ENCODE measurements at regions not wholly inside any gene's neighbourhood (a gene's known extent, or its start where the extent isn't known, plus 50 kb on each side); places are given as distances from the start of the nearest gene placed in this dataset.
"Not testable (repeated sequence)": the region's sequence is repeated elsewhere in the genome, so short reads cannot be mapped to it uniquely, and the experiment has no call there.

DNA sequence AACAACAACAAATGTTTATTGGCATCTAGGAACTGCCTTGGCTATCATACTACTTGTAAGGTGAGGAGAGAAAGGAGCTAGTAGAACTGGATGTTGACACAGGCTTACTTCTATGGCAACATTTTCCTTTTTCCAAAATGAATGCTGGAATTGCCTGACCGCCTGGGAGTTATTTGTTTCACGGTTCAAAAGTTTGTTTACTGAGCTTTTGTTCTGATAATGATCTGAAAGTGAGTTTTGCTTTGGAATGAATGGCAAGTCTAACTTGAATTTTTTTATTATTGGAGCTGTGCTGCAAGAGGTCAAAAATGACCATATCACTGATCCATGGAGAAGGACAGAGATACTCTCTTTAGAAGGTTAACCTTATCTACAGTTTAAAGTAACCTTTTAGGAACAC is 183.5 kb upstream of the CAND1 start:
- H3K9me3 ChIP-seq, result no peaks in the 10 kb centered on the region
- DNase-seq (ENCODE audit: extremely low spot score in 2 of 2), result no peak
- no peak overlapping the region for H3K4me3 ChIP-seq
- no peak overlapping the region for H3K27ac ChIP-seq
- no peaks in the 10 kb centered on the region for H3K36me3 ChIP-seq
- no peaks in the 10 kb centered on the region for H3K4me1 ChIP-seq
- intact Hi-C loops (cut with DNase I), result no loop called here
- H3K27me3 ChIP-seq, result no peaks in the 10 kb centered on the region
- TF ChIP-seq CTCF (IDR thresholded peaks at IDR 0.05) (no peak), POLR2A (IDR thresholded peaks at IDR 0.05) (no peak), POLR2AphosphoS5 (IDR thresholded peaks at IDR 0.05; ENCODE audit: insufficient read depth in 1 of 2, low read depth in 1 of 2) (no peak)

- intact Hi-C loops (cut with DNase I), result no loop called here
- no peak overlapping the region for H3K27ac ChIP-seq
- H3K27me3 ChIP-seq, result no peaks in the 10 kb centered on the region
- H3K4me1 ChIP-seq, result no peaks in the 10 kb centered on the region
- DNase-seq (ENCODE audit: extremely low spot score in 2 of 2), result no peak
- no peak overlapping the region for H3K4me3 ChIP-seq
- TF ChIP-seq CTCF (IDR thresholded peaks at IDR 0.05), result no peak
- no peak for TF ChIP-seq POLR2AphosphoS5 (IDR thresholded peaks at IDR 0.05; ENCODE audit: insufficient read depth in 1 of 2, low read depth in 1 of 2)
- no peak for TF ChIP-seq POLR2A (IDR thresholded peaks at IDR 0.05)
- H3K36me3 ChIP-seq, result no peaks in the 10 kb centered on the region
- no peaks in the 10 kb centered on the region for H3K9me3 ChIP-seq
Measured at GRCh38 chr12:67086116-67086515, 183.0 kb upstream of the CAND1 start.

DNA sequence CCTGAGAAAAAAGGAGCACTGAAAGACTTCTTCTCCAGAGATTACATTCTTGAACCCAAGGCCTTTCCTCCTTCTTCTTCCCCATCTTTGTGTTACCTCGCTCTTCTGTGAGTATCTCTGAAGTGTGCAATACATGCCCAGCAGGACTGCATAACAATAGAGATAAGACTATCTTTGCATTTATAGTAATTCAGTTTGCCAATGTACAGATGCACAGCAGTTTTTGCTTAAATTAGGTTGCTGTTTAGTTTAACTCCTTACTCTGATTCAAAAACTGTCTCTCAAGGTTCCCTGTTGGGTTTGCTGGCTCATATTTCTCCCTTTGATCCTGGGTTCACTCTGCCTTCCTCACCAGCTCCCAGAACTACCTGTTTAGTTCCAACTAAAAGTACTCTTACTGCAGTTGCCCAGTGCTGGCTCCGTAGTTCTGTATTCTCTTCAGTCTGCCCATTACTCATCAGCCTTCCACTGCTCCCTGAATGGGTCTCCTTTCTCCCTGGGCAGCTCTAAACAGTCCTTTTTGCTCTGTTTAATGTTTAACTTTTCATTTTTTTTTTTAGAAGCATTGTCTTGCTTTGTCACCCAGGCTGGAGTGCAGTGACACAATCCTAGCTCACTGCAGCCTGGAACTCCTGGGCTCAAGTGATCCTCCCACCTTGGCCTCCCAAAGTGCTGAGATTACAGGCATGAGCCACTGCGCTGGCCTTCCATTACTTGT is 180.6 kb upstream of the CAND1 start:
- DNase-seq (ENCODE audit: extremely low spot score in 2 of 2), result no peak
- H3K9me3 ChIP-seq, result no peaks in the 10 kb centered on the region
- no peak overlapping the region for H3K27ac ChIP-seq
- H3K4me3 ChIP-seq, result no peak overlapping the region
- H3K4me1 ChIP-seq, result no peaks in the 10 kb centered on the region
- H3K36me3 ChIP-seq, result no peaks in the 10 kb centered on the region
- intact Hi-C loops (cut with DNase I), result no loop called here
- TF ChIP-seq POLR2A (IDR thresholded peaks at IDR 0.05) (no peak), CTCF (IDR thresholded peaks at IDR 0.05) (no peak), POLR2AphosphoS5 (IDR thresholded peaks at IDR 0.05; ENCODE audit: insufficient read depth in 1 of 2, low read depth in 1 of 2) (no peak)
- no peaks in the 10 kb centered on the region for H3K27me3 ChIP-seq

- Histone ChIP-seq H3K36me3 (no peaks in the 10 kb centered on the region), H3K4me3 (no peak overlapping the region), H3K9me3 (no peaks in the 10 kb centered on the region), H3K4me1 (no peaks in the 10 kb centered on the region), H3K27ac (no peak overlapping the region), H3K27me3 (no peaks in the 10 kb centered on the region)
- intact Hi-C loops (cut with DNase I), result no loop called here
- no peak for TF ChIP-seq POLR2A (IDR thresholded peaks at IDR 0.05)
- no peak for TF ChIP-seq CTCF (IDR thresholded peaks at IDR 0.05)
- no peak for TF ChIP-seq POLR2AphosphoS5 (IDR thresholded peaks at IDR 0.05; ENCODE audit: insufficient read depth in 1 of 2, low read depth in 1 of 2)
- no peak for DNase-seq (ENCODE audit: extremely low spot score in 2 of 2)
Measured at GRCh38 chr12:67091204-67091603, 178.0 kb upstream of the CAND1 start.

DNA sequence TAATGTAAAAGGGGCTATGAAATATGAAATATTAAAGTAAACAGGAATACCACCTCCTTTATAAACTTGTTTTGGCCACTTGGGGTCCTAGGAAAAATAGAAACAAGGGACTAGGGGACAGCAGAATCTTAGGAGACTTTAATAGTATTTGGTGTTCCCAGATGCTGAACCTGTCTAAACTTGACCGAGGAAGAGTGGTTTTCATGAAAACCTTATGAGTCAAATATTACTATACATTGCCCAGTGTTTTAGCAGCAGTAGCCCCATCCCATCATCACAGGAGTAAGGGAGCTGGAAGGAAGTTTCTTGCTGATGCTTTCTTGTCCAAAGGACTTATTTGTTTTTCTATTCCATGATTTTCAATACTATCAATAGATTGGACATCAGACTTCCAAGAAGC is 177.5 kb upstream of the CAND1 start:
- intact Hi-C loops (cut with DNase I), result no loop called here
- TF ChIP-seq POLR2A (IDR thresholded peaks at IDR 0.05), result no peak
- no peak for TF ChIP-seq POLR2AphosphoS5 (IDR thresholded peaks at IDR 0.05; ENCODE audit: insufficient read depth in 1 of 2, low read depth in 1 of 2)
- no peak for TF ChIP-seq CTCF (IDR thresholded peaks at IDR 0.05)
- H3K9me3 ChIP-seq, result no peaks in the 10 kb centered on the region
- no peaks in the 10 kb centered on the region for H3K4me1 ChIP-seq
- H3K4me3 ChIP-seq, result no peak overlapping the region
- no peak overlapping the region for H3K27ac ChIP-seq
- DNase-seq (ENCODE audit: extremely low spot score in 2 of 2), result no peak
- H3K36me3 ChIP-seq, result no peaks in the 10 kb centered on the region
- H3K27me3 ChIP-seq, result no peaks in the 10 kb centered on the region

GRCh38 chr12:67092934-67093333 is 176.2 kb upstream of the CAND1 start:
- DNase-seq (ENCODE audit: extremely low spot score in 2 of 2); H3K27ac ChIP-seq; H3K36me3 ChIP-seq; H3K4me3 ChIP-seq; H3K27me3 ChIP-seq; H3K9me3 ChIP-seq; intact Hi-C loops (cut with DNase I); H3K4me1 ChIP-seq: not testable (repeated sequence)

Data from vagina (tissue), 2 donors.